Mucosa of descending colon (tissue), 3 donors: ENCODE measurements at regions not wholly inside any gene's neighbourhood (a gene's known extent, or its start where the extent isn't known, plus 50 kb on each side); places are given as distances from the start of the nearest gene placed in this dataset.

Experiments used
- ATAC-seq: fragments of 200-7000 bp; cut with Tn5 transposase; one replicate; pipeline ENCODE4 v1.9.1; 2020; ENCODE audit warnings: mild to moderate bottlenecking, moderate library complexity
- DNase-seq, 3 donors: peaks; one replicate each; pipeline ENCODE4 v3.0.0-alpha.2; 2020
- H3K36me3 ChIP-seq: fragments of 200-600 bp; one replicate; pipeline ENCODE4 v1.8.0; 2021; ENCODE audit warnings: low read depth, mild to moderate bottlenecking
- H3K4me1 ChIP-seq: fragments of 200-600 bp; one replicate; pipeline ENCODE4 v1.8.0; 2021; ENCODE audit warnings: low read depth, mild to moderate bottlenecking
- H3K4me3 ChIP-seq: fragments of 200-600 bp; one replicate; pipeline ENCODE4 v1.8.0; 2021; ENCODE audit warnings: mild to moderate bottlenecking
- H3K9me3 ChIP-seq: fragments of 200-600 bp; one replicate; pipeline ENCODE4 v1.8.0; 2021; ENCODE audit warnings: mild to moderate bottlenecking
- CTCF ChIP-seq: fragments of 200-600 bp; IDR thresholded peaks from one replicate; pipeline ENCODE4 v1.8.0; 2022; ENCODE audit warnings: antibody characterized with exemption, mild to moderate bottlenecking
- intact Hi-C, 2 donors: fragments of 100-400 bp; cut with DNase I in 1 of 2; cut with micrococcal nuclease in 1 of 2; formaldehyde crosslinking; loops; one replicate each; pipeline versions ENCODE4 v1.11.0 to v1.11.1; 2022; cut with DNase I, micrococcal nuclease
- donor health status: DM: no; HTN: no; CAD: no; lungs with moderate emphysema.
- donor health status: DM: no; HTN: no; CAD: no.
- donor health status: DM: no; HTN: yes; CAD: no.

GRCh38 chr5:29277642-29278041 lies 1915.8 kb upstream of the CDH6 start:
- DNase-seq, result no peak
- intact Hi-C loops, result no loop called here
- no peaks in the 10 kb centered on the region for H3K36me3 ChIP-seq
- peaks cover 9% of the 10 kb centered on the region for H3K9me3 ChIP-seq
- TF ChIP-seq CTCF, result no peak
- no peak for ATAC-seq
- H3K4me3 ChIP-seq, result no peak overlapping the region
- no peaks in the 10 kb centered on the region for H3K4me1 ChIP-seq

GRCh38 chr5:29276371-29276770 lies 1917.1 kb upstream of the CDH6 start:
- DNase-seq (no peak), ATAC-seq (no peak)
- no peak for TF ChIP-seq CTCF
- no peaks in the 10 kb centered on the region for H3K36me3 ChIP-seq
- no peak overlapping the region for H3K4me3 ChIP-seq
- H3K9me3 ChIP-seq, result peaks cover 5% of the 10 kb centered on the region
- intact Hi-C loops, result no loop called here
- no peaks in the 10 kb centered on the region for H3K4me1 ChIP-seq

- DNase-seq, result no peak
- Histone ChIP-seq H3K36me3 (no peaks in the 10 kb centered on the region), H3K4me3 (no peak overlapping the region), H3K4me1 (no peaks in the 10 kb centered on the region), H3K9me3 (no peaks in the 10 kb centered on the region)
- ATAC-seq, result no peak
- TF ChIP-seq CTCF, result no peak
- intact Hi-C loops, result no loop called here
Observed at GRCh38 chr5:29263915-29264351, 1929.6 kb upstream of the CDH6 start.

- Histone ChIP-seq H3K9me3 (no peaks in the 10 kb centered on the region), H3K4me1 (no peaks in the 10 kb centered on the region), H3K4me3 (no peak overlapping the region), H3K36me3 (no peaks in the 10 kb centered on the region)
- intact Hi-C loops, result no loop called here
- ATAC-seq (no peak), DNase-seq (no peak)
- no peak for TF ChIP-seq CTCF
Observed at GRCh38 chr5:29262339-29263123, 1931.0 kb upstream of the CDH6 start.

- H3K4me3 ChIP-seq, result no peak overlapping the region
- intact Hi-C loops, result no loop called here
- no peaks in the 10 kb centered on the region for H3K4me1 ChIP-seq
- no peak for ATAC-seq
- DNase-seq, result no peak
- TF ChIP-seq CTCF, result no peak
- no peaks in the 10 kb centered on the region for H3K36me3 ChIP-seq
- no peaks in the 10 kb centered on the region for H3K9me3 ChIP-seq
Observed at GRCh38 chr5:29261213-29261612, 1932.3 kb upstream of the CDH6 start.

- Histone ChIP-seq H3K9me3 (no peaks in the 10 kb centered on the region), H3K4me3 (no peak overlapping the region), H3K36me3 (no peaks in the 10 kb centered on the region), H3K4me1 (no peaks in the 10 kb centered on the region)
- DNase-seq (no peak), ATAC-seq (no peak)
- intact Hi-C loops, result no loop called here
- no peak for TF ChIP-seq CTCF
Observed at GRCh38 chr5:29252390-29252789, 1941.1 kb upstream of the CDH6 start.
